ENCODE measurements at regions not wholly inside any gene's neighbourhood (a gene's known extent, or its start where the extent isn't known, plus 50 kb on each side); places are given as distances from the start of the nearest gene placed in this dataset.

- peak; percentile 38 to 61 for DNase-seq (ENCODE audit: low read depth in 1 of 2, low spot score in 1 of 2)
- H3K27me3 ChIP-seq (ENCODE audit: insufficient read depth, poor library complexity, severe bottlenecking), result no peaks in the 10 kb centered on the region
- TF ChIP-seq REST (IDR thresholded peaks at IDR 0.05; ENCODE audit: insufficient replicate concordance, low read depth), result no peak
- no peak for TF ChIP-seq POLR2AphosphoS5 (IDR thresholded peaks at IDR 0.05; ENCODE audit: low read depth)
- TF ChIP-seq SPI1 (IDR thresholded peaks at IDR 0.05; ENCODE audit: borderline replicate concordance, low read depth), result no peak
- TF ChIP-seq CTCF (IDR thresholded peaks at IDR 0.05; ENCODE audit: insufficient read depth, low read length), result no peak
Observed at GRCh38 chr12:127680516-127680915, 586.5 kb upstream of the TMEM132C start.

GRCh38 chr12:127681151-127681754 lies 585.7 kb upstream of the TMEM132C start:
- H3K4me3 ChIP-seq (replicated peaks; ENCODE audit: insufficient read depth, low read length), result no peak overlapping the region
- no peak for DNase-seq (ENCODE audit: low read depth in 1 of 2, low spot score in 1 of 2)
- no peaks in the 10 kb centered on the region for H3K27me3 ChIP-seq (ENCODE audit: insufficient read depth, poor library complexity, severe bottlenecking)
- no peak for TF ChIP-seq SPI1 (IDR thresholded peaks at IDR 0.05; ENCODE audit: borderline replicate concordance, low read depth)
- no peak for TF ChIP-seq REST (IDR thresholded peaks at IDR 0.05; ENCODE audit: insufficient replicate concordance, low read depth)
- TF ChIP-seq POLR2AphosphoS5 (IDR thresholded peaks at IDR 0.05; ENCODE audit: low read depth), result no peak
- TF ChIP-seq GABPA (IDR thresholded peaks at IDR 0.05; ENCODE audit: low read depth), result no peak
- no peak for TF ChIP-seq CTCF (IDR thresholded peaks at IDR 0.05; ENCODE audit: insufficient read depth, low read length)
- no peak overlapping the region for H3K27ac ChIP-seq (replicated peaks)

More at GRCh38 chr12:127680516-127680915, 586.5 kb upstream of the TMEM132C start:
- H3K27ac ChIP-seq (replicated peaks), result no peak overlapping the region
- no peak overlapping the region for H3K4me3 ChIP-seq (replicated peaks; ENCODE audit: insufficient read depth, low read length)

- TF ChIP-seq POLR2AphosphoS5 (IDR thresholded peaks at IDR 0.05; ENCODE audit: low read depth) (no peak), CTCF (IDR thresholded peaks at IDR 0.05; ENCODE audit: insufficient read depth, low read length) (no peak), GABPA (IDR thresholded peaks at IDR 0.05; ENCODE audit: low read depth) (no peak), REST (IDR thresholded peaks at IDR 0.05; ENCODE audit: insufficient replicate concordance, low read depth) (no peak)
Observed at GRCh38 chr12:127685491-127685890, 581.5 kb upstream of the TMEM132C start.

More at GRCh38 chr12:127685491-127685890, 581.5 kb upstream of the TMEM132C start:
- H3K27ac ChIP-seq (replicated peaks), result no peak overlapping the region
- H3K4me3 ChIP-seq (replicated peaks; ENCODE audit: insufficient read depth, low read length), result no peak overlapping the region
- no peaks in the 10 kb centered on the region for H3K27me3 ChIP-seq (ENCODE audit: insufficient read depth, poor library complexity, severe bottlenecking)
- DNase-seq (ENCODE audit: low read depth in 1 of 2, low spot score in 1 of 2), result no peak

Data from HL-60 (cell line).